ENCODE measurements at regions not wholly inside any gene's neighbourhood (a gene's known extent, or its start where the extent isn't known, plus 50 kb on each side); places are given as distances from the start of the nearest gene placed in this dataset.

DNA sequence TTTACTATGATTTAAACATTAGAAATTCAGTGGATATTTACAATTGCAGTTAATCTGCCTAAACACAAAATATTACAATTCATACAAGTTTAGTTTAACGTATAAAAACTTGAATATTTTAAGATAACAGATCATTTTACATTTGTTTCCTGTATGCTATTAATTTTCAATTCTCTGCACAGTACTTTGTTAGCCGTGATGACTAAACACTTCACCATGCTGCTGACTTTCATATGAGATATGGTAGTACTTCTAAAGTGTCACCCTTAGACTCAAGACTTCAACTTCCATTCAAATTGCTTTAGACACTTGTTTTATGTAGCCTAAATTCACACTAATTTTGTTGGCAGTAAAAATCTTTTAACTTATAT, 1646.4 kb upstream of the ADGRL3 start:
- TF ChIP-seq TAF1 (IDR thresholded peaks at IDR 0.05; ENCODE audit: borderline replicate concordance, insufficient read depth, low read length) (no peak), POLR2AphosphoS5 (IDR thresholded peaks at IDR 0.05; ENCODE audit: low read depth, low read length) (no peak), SIN3A (IDR thresholded peaks at IDR 0.05; ENCODE audit: borderline replicate concordance, insufficient read depth, low read length) (no peak), REST (IDR thresholded peaks at IDR 0.05; ENCODE audit: insufficient read depth in 1 of 2, low read depth in 2 of 2, low read length in 2 of 2) (no peak)

Data from PFSK-1 (cell line).